ENCODE measurements at regions not wholly inside any gene's neighbourhood (a gene's known extent, or its start where the extent isn't known, plus 50 kb on each side); places are given as distances from the start of the nearest gene placed in this dataset.

GRCh38 chr12:126874427-126875026, 1392.4 kb upstream of the TMEM132C start:
- TF ChIP-seq GATA3 (IDR thresholded peaks at IDR 0.05; ENCODE audit: low read depth, low read length) = no peak
- no peak for TF ChIP-seq GATA2 (IDR thresholded peaks at IDR 0.05; ENCODE audit: low read depth, low read length)

- TF ChIP-seq GATA2 (IDR thresholded peaks at IDR 0.05; ENCODE audit: low read depth, low read length) (no peak), GATA3 (IDR thresholded peaks at IDR 0.05; ENCODE audit: low read depth, low read length) (no peak)
Observed at GRCh38 chr12:126879842-126880241, 1387.1 kb upstream of the TMEM132C start.

GRCh38 chr12:126883697-126884096, 1383.3 kb upstream of the TMEM132C start:
- no peak for TF ChIP-seq GATA2 (IDR thresholded peaks at IDR 0.05; ENCODE audit: low read depth, low read length)
- TF ChIP-seq GATA3 (IDR thresholded peaks at IDR 0.05; ENCODE audit: low read depth, low read length) = no peak

GRCh38 chr12:126889501-126889900, 1377.5 kb upstream of the TMEM132C start:
- no peak for TF ChIP-seq GATA2 (IDR thresholded peaks at IDR 0.05; ENCODE audit: low read depth, low read length)
- TF ChIP-seq GATA3 (IDR thresholded peaks at IDR 0.05; ENCODE audit: low read depth, low read length) = no peak

GRCh38 chr12:126890097-126890496, 1376.9 kb upstream of the TMEM132C start:
- TF ChIP-seq GATA3 (IDR thresholded peaks at IDR 0.05; ENCODE audit: low read depth, low read length) (no peak), GATA2 (IDR thresholded peaks at IDR 0.05; ENCODE audit: low read depth, low read length) (no peak)

GRCh38 chr12:126891789-126892188, 1375.2 kb upstream of the TMEM132C start:
- TF ChIP-seq GATA2 (IDR thresholded peaks at IDR 0.05; ENCODE audit: low read depth, low read length) (no peak), GATA3 (IDR thresholded peaks at IDR 0.05; ENCODE audit: low read depth, low read length) (no peak)

- TF ChIP-seq GATA2 (IDR thresholded peaks at IDR 0.05; ENCODE audit: low read depth, low read length) (no peak), GATA3 (IDR thresholded peaks at IDR 0.05; ENCODE audit: low read depth, low read length) (no peak)
Observed at GRCh38 chr12:126895951-126896913, 1370.7 kb upstream of the TMEM132C start.

- TF ChIP-seq GATA2 (IDR thresholded peaks at IDR 0.05; ENCODE audit: low read depth, low read length) (no peak), GATA3 (IDR thresholded peaks at IDR 0.05; ENCODE audit: low read depth, low read length) (no peak)
Observed at GRCh38 chr12:126897102-126897501, 1369.9 kb upstream of the TMEM132C start.

- TF ChIP-seq GATA3 (IDR thresholded peaks at IDR 0.05; ENCODE audit: low read depth, low read length) (no peak), GATA2 (IDR thresholded peaks at IDR 0.05; ENCODE audit: low read depth, low read length) (no peak)
Observed at GRCh38 chr12:126897778-126898177, 1369.2 kb upstream of the TMEM132C start.

- TF ChIP-seq GATA2 (IDR thresholded peaks at IDR 0.05; ENCODE audit: low read depth, low read length) = no peak
- no peak for TF ChIP-seq GATA3 (IDR thresholded peaks at IDR 0.05; ENCODE audit: low read depth, low read length)
Observed at GRCh38 chr12:126898562-126898961, 1368.4 kb upstream of the TMEM132C start.

GRCh38 chr12:126899926-126900792, 1366.8 kb upstream of the TMEM132C start:
- no peak for TF ChIP-seq GATA3 (IDR thresholded peaks at IDR 0.05; ENCODE audit: low read depth, low read length)
- TF ChIP-seq GATA2 (IDR thresholded peaks at IDR 0.05; ENCODE audit: low read depth, low read length) = no peak

- TF ChIP-seq GATA3 (IDR thresholded peaks at IDR 0.05; ENCODE audit: low read depth, low read length) = no peak
- TF ChIP-seq GATA2 (IDR thresholded peaks at IDR 0.05; ENCODE audit: low read depth, low read length) = no peak
Observed at GRCh38 chr12:126903027-126903876, 1363.7 kb upstream of the TMEM132C start.

- TF ChIP-seq GATA2 (IDR thresholded peaks at IDR 0.05; ENCODE audit: low read depth, low read length) (no peak), GATA3 (IDR thresholded peaks at IDR 0.05; ENCODE audit: low read depth, low read length) (no peak)
Observed at GRCh38 chr12:126905752-126906151, 1361.2 kb upstream of the TMEM132C start.

Data from SH-SY5Y (cell line).